ENCODE measurements at regions not wholly inside any gene's neighbourhood (a gene's known extent, or its start where the extent isn't known, plus 50 kb on each side); places are given as distances from the start of the nearest gene placed in this dataset.
A peak's percentile ranks its signal among the peaks of the same experiment; 100 is the strongest.

- no peak for DNase-seq
Observed at GRCh38 chr16:85312642-85313525, 200.6 kb upstream of the CIBAR2 start.

GRCh38 chr16:85313526-85314301 lies 201.4 kb upstream of the CIBAR2 start:
- peak in 2 of 3 donors; percentile 32 to 48 for DNase-seq

GRCh38 chr16:85314512-85314971 lies 202.3 kb upstream of the CIBAR2 start:
- no peak for DNase-seq

GRCh38 chr16:85315866-85316265 lies 203.6 kb upstream of the CIBAR2 start:
- no peak for DNase-seq

- peak; percentile 72 to 89 (median 80) for DNase-seq
Observed at GRCh38 chr16:85316321-85316919, 204.1 kb upstream of the CIBAR2 start.

GRCh38 chr16:85316944-85317343 lies 204.7 kb upstream of the CIBAR2 start:
- DNase-seq, result no peak

GRCh38 chr16:85317704-85318103 lies 205.4 kb upstream of the CIBAR2 start:
- no peak for DNase-seq

GRCh38 chr16:85319208-85319983 lies 207.1 kb upstream of the CIBAR2 start:
- no peak for DNase-seq

GRCh38 chr16:85319984-85320440 lies 207.7 kb upstream of the CIBAR2 start:
- no peak for DNase-seq

- no peak for DNase-seq
Observed at GRCh38 chr16:85320677-85321385, 208.6 kb upstream of the CIBAR2 start.

GRCh38 chr16:85321509-85322271 lies 209.4 kb upstream of the CIBAR2 start:
- no peak for DNase-seq

- no peak for DNase-seq
Observed at GRCh38 chr16:85323230-85323960, 211.1 kb upstream of the CIBAR2 start.

GRCh38 chr16:85323961-85324253 lies 211.6 kb upstream of the CIBAR2 start:
- no peak for DNase-seq

- no peak for DNase-seq
Observed at GRCh38 chr16:85324488-85324887, 212.2 kb upstream of the CIBAR2 start.

- no peak for DNase-seq
Observed at GRCh38 chr16:85326113-85326793, 214.0 kb upstream of the CIBAR2 start.

- no peak for DNase-seq
Observed at GRCh38 chr16:85326794-85327181, 214.5 kb upstream of the CIBAR2 start.

- peak; percentile 36 to 62 (median 50) for DNase-seq
Observed at GRCh38 chr16:85327731-85328675, 215.7 kb upstream of the CIBAR2 start.

GRCh38 chr16:85328676-85329058 lies 216.4 kb upstream of the CIBAR2 start:
- DNase-seq, result no peak
